ENCODE measurements at regions not wholly inside any gene's neighbourhood (a gene's known extent, or its start where the extent isn't known, plus 50 kb on each side); places are given as distances from the start of the nearest gene placed in this dataset.

GRCh38 chr6:121579478-121579877 lies 144.0 kb downstream of the GJA1 start:
- TF ChIP-seq, protein P1, sequence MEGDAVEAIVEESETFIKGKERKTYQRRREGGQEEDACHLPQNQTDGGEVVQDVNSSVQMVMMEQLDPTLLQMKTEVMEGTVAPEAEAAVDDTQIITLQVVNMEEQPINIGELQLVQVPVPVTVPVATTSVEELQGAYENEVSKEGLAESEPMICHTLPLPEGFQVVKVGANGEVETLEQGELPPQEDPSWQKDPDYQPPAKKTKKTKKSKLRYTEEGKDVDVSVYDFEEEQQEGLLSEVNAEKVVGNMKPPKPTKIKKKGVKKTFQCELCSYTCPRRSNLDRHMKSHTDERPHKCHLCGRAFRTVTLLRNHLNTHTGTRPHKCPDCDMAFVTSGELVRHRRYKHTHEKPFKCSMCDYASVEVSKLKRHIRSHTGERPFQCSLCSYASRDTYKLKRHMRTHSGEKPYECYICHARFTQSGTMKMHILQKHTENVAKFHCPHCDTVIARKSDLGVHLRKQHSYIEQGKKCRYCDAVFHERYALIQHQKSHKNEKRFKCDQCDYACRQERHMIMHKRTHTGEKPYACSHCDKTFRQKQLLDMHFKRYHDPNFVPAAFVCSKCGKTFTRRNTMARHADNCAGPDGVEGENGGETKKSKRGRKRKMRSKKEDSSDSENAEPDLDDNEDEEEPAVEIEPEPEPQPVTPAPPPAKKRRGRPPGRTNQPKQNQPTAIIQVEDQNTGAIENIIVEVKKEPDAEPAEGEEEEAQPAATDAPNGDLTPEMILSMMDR (IDR thresholded peaks at IDR 0.05; ENCODE audit: partially characterized antibody, unreplicated experiment): no peak
- no peak overlapping the region for H3K4me3 Mint-ChIP-seq (ENCODE audit: unreplicated experiment)
- H3K36me3 Mint-ChIP-seq (ENCODE audit: unreplicated experiment): no peaks in the 10 kb centered on the region
- H3K9me3 Mint-ChIP-seq (ENCODE audit: unreplicated experiment): peaks cover 3% of the 10 kb centered on the region
- no peaks in the 10 kb centered on the region for H3K27me3 Mint-ChIP-seq (ENCODE audit: unreplicated experiment)
- no peaks in the 10 kb centered on the region for H3K4me1 Mint-ChIP-seq (ENCODE audit: low read depth, unreplicated experiment)
- no peak overlapping the region for H3K27ac Mint-ChIP-seq (ENCODE audit: unreplicated experiment)
- no peak for DNase-seq

- peaks cover 3% of the 10 kb centered on the region for H3K9me3 Mint-ChIP-seq (ENCODE audit: unreplicated experiment)
- H3K36me3 Mint-ChIP-seq (ENCODE audit: unreplicated experiment): no peaks in the 10 kb centered on the region
- no peak overlapping the region for H3K27ac Mint-ChIP-seq (ENCODE audit: unreplicated experiment)
- TF ChIP-seq, protein P1 (IDR thresholded peaks at IDR 0.05; ENCODE audit: partially characterized antibody, unreplicated experiment): no peak
- DNase-seq: no peak
- no peaks in the 10 kb centered on the region for H3K27me3 Mint-ChIP-seq (ENCODE audit: unreplicated experiment)
- no peaks in the 10 kb centered on the region for H3K4me1 Mint-ChIP-seq (ENCODE audit: low read depth, unreplicated experiment)
- no peak overlapping the region for H3K4me3 Mint-ChIP-seq (ENCODE audit: unreplicated experiment)
These were observed 145.9 kb downstream of the GJA1 start for GRCh38 chr6:121581327-121581726.

GRCh38 chr6:121582262-121582661 lies 146.8 kb downstream of the GJA1 start:
- DNase-seq: no peak
- H3K27me3 Mint-ChIP-seq (ENCODE audit: unreplicated experiment): no peaks in the 10 kb centered on the region
- TF ChIP-seq, protein P1 (IDR thresholded peaks at IDR 0.05; ENCODE audit: partially characterized antibody, unreplicated experiment): no peak

GRCh38 chr6:121584586-121585369 lies 149.3 kb downstream of the GJA1 start:
- Mint-ChIP-seq H3K4me1 (ENCODE audit: low read depth, unreplicated experiment) (no peaks in the 10 kb centered on the region), H3K4me3 (ENCODE audit: unreplicated experiment) (no peak overlapping the region), H3K27me3 (ENCODE audit: unreplicated experiment) (no peaks in the 10 kb centered on the region), H3K9me3 (ENCODE audit: unreplicated experiment) (no peaks in the 10 kb centered on the region), H3K27ac (ENCODE audit: unreplicated experiment) (no peak overlapping the region), H3K36me3 (ENCODE audit: unreplicated experiment) (no peaks in the 10 kb centered on the region)
- DNase-seq: no peak
- TF ChIP-seq, protein P1 (IDR thresholded peaks at IDR 0.05; ENCODE audit: partially characterized antibody, unreplicated experiment): no peak

More at GRCh38 chr6:121582262-121582661, 146.8 kb downstream of the GJA1 start:
- Mint-ChIP-seq H3K36me3 (ENCODE audit: unreplicated experiment) (no peaks in the 10 kb centered on the region), H3K27ac (ENCODE audit: unreplicated experiment) (no peak overlapping the region), H3K9me3 (ENCODE audit: unreplicated experiment) (peaks cover 3% of the 10 kb centered on the region), H3K4me1 (ENCODE audit: low read depth, unreplicated experiment) (no peaks in the 10 kb centered on the region), H3K4me3 (ENCODE audit: unreplicated experiment) (no peak overlapping the region)

- no peaks in the 10 kb centered on the region for H3K27me3 Mint-ChIP-seq (ENCODE audit: unreplicated experiment)
- TF ChIP-seq, protein P1 (IDR thresholded peaks at IDR 0.05; ENCODE audit: partially characterized antibody, unreplicated experiment): no peak
- H3K27ac Mint-ChIP-seq (ENCODE audit: unreplicated experiment): no peak overlapping the region
- no peaks in the 10 kb centered on the region for H3K9me3 Mint-ChIP-seq (ENCODE audit: unreplicated experiment)
- no peak overlapping the region for H3K4me3 Mint-ChIP-seq (ENCODE audit: unreplicated experiment)
- H3K36me3 Mint-ChIP-seq (ENCODE audit: unreplicated experiment): no peaks in the 10 kb centered on the region
- peaks cover 5% of the 10 kb centered on the region for H3K4me1 Mint-ChIP-seq (ENCODE audit: low read depth, unreplicated experiment)
- DNase-seq: no peak
These were observed 155.0 kb downstream of the GJA1 start for GRCh38 chr6:121590438-121590837.
